LNCAP (cell line): ENCODE measurements at regions not wholly inside any gene's neighbourhood (a gene's known extent, or its start where the extent isn't known, plus 50 kb on each side); places are given as distances from the start of the nearest gene placed in this dataset.

ENCODE experiments used
- CTCF ChIP-seq: fragments of 450-650 bp; IDR thresholded peaks from 2 replicates; pipeline ENCODE4 v1.5.1; 2017; ENCODE audit warnings: mild to moderate bottlenecking

- no peak for TF ChIP-seq CTCF
Observed at GRCh38 chr4:186952709-186953108, 229.1 kb upstream of the FAT1 start.

- TF ChIP-seq CTCF = no peak
Observed at GRCh38 chr4:186953599-186954260, 230.1 kb upstream of the FAT1 start.

- no peak for TF ChIP-seq CTCF
Observed at GRCh38 chr4:186954509-186954908, 230.9 kb upstream of the FAT1 start.

GRCh38 chr4:186954956-186955355 is 231.3 kb upstream of the FAT1 start:
- no peak for TF ChIP-seq CTCF

GRCh38 chr4:186957952-186958555 is 234.4 kb upstream of the FAT1 start:
- TF ChIP-seq CTCF = no peak

- TF ChIP-seq CTCF = no peak
Observed at GRCh38 chr4:186958726-186959350, 235.2 kb upstream of the FAT1 start.

- TF ChIP-seq CTCF = no peak
Observed at GRCh38 chr4:186979961-186980745, 256.5 kb upstream of the FAT1 start.
